ENCODE measurements at regions not wholly inside any gene's neighbourhood (a gene's known extent, or its start where the extent isn't known, plus 50 kb on each side); places are given as distances from the start of the nearest gene placed in this dataset.

GRCh38 chr16:63301349-63301748, 1265.1 kb upstream of the CDH8 start:
- DNase-seq, result no peak

DNA sequence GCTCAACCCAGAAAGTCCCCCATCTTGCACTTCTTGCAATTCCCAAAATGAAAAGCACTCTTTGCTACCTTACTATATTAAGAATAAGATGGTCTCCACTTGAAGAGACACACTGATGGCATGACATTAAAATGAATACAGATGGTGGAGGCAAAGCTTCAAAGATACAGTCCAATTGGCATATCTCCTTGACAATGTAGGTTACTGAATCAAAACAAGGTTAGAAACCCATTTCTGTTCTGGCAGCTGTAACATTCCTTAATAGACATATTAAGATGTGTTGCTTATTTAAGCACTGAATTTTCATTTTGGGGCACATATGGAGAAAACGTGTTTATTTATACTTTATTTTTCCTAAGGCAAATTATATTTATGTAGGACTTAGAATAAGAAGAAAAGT, 1262.8 kb upstream of the CDH8 start:
- no peak for DNase-seq

DNA sequence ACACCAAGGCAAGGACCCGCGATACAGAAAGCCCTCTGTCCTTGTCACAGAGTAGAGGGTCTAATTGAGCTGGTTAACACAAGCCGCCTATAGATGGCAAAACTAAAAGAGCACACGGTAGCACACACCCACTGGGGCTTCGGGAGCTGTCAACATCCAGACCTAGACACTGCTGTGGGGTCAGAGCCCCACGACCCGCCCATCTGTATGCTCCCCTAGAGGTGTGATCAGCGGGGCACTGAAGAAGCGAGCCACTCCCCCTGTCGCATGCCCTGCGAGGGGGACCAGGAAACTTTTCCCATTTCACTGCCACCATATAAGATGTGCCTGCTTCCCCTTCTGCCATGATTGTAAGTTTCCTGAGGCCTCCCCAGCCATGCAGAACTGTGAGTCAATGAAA, 1255.8 kb upstream of the CDH8 start:
- no peak for DNase-seq

DNA sequence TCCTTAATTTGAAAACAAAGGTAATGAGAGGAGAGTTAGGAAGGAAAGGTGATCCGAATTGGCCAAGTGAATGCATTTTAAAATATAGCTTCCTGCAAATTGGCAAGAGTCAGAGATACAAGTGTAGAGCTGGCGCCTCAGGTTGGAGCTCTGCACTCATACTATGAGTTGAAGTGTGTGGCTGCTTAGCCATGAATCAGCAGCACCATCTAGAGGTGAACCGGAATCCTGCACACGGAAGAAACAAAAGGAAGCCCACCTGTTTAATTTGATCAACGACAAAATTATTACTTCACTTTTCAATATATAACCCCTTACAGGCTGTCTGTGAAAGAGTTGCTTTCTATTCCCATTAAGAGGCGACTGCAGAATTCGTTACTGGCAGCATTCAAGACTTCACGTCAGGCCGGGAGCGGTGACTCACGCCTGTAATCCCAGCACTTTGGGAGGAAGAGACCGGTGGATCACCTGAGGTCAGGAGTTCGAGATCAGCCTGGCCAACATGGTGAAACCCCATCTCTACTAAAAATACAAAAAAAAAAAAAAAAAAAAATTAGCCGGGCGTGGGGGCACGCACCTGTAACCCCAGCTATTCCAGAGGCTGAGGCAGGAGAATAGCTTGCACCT, 1253.7 kb upstream of the CDH8 start:
- peak; percentile 47 for DNase-seq

GRCh38 chr16:63287401-63287800, 1251.2 kb upstream of the CDH8 start:
- no peak for DNase-seq

- DNase-seq, result peak; percentile 3
These were observed 1247.5 kb upstream of the CDH8 start for GRCh38 chr16:63283721-63284120.

- no peak for DNase-seq
These were observed 1208.4 kb upstream of the CDH8 start for GRCh38 chr16:63244631-63245030.

GRCh38 chr16:63241497-63242028, 1205.3 kb upstream of the CDH8 start:
- no peak for DNase-seq

DNA sequence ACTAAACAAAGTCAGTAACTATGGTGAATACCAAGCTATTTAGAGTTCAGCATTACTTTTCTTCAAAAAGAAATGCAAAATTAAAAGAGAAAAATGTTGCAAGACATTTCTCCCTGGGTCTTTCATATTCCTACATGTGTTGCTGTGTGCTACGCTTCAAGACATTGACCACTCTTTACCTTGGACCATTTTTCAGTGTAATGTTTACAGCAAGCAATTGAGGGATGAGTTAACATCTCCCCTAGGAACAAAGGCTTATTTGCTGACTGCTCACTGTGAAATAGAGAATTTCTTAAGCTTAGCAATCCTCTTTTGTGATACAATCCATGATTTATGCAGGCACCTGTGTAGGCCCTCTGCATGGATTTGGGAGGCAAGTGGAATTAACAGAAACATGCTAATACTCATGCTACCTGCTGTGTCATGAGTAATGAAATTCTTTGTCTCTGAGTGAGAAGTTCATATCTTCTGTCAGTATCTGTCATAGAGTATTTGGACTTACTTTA, 1202.9 kb upstream of the CDH8 start:
- no peak for DNase-seq

- DNase-seq, result no peak
These were observed 1194.3 kb upstream of the CDH8 start for GRCh38 chr16:63230421-63231040.

DNA sequence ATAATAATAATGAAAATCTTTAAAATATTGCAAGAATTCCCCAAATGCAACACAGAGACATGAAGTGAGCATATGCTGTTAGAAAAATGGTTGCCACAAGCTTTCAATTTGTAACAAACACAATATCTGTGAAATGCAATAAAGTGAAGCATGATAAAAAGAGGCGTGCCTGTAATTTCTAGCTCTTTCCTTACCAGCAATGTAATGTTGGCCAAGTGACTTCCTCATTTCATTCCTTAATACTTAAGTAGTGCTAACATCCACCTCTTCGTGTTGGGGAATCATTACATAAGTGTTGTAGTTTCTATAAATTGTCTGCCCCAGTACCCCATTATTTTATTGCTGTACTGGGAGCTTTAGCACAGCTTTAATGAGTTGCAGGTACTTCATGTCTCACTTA, 1192.0 kb upstream of the CDH8 start:
- no peak for DNase-seq

GRCh38 chr16:63223851-63224250, 1187.6 kb upstream of the CDH8 start:
- DNase-seq, result no peak

DNA sequence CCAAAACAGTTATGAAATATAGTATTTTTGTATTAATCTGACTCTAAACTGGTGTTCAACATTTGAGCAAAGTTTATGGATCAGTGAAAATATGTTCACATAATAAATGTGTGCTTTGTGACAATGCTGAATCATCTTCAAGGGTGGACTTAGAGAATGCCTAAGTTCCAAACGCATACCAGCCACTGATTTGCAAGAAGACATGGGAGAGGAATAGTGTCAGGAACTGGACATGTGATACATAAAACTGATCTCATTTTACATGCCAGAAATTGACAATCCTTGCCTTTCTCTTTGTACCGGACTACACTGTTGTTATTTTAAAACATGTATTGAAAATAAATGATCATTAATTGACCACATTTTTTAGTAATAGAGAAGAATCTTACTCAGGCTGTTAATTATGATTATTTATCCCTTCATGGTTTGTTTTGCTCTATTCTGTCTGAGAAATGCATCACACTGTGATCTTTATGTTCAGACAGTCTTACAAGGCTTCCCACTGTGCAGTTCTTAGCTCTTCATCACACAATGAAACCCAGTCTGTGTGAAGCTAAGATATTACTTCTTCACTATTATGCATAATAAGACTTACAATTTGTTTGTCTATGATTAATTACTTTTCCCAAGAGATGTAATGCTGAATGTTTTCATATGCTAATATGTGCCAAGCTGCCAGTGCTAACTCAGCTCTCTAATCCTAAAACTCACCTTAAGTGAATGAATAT, 1180.6 kb upstream of the CDH8 start:
- DNase-seq, result no peak

DNA sequence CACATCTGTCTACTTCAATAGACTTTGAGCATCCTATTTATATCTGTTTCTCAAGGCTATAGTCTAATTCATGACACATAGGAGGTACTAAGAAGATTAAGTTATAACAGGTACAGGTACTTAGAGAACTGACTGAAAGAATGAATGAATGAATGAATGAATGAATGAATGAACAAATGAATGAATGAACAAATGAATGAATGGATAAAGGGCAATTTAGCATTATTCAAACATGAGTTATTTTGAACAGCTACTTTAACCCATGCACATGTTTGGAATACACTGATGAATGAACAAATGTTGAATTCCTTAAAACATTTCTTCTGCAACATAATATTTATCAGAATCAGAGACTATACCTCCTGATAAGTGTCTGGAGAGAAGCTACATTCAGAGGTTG, 1165.6 kb upstream of the CDH8 start:
- no peak for DNase-seq

DNA sequence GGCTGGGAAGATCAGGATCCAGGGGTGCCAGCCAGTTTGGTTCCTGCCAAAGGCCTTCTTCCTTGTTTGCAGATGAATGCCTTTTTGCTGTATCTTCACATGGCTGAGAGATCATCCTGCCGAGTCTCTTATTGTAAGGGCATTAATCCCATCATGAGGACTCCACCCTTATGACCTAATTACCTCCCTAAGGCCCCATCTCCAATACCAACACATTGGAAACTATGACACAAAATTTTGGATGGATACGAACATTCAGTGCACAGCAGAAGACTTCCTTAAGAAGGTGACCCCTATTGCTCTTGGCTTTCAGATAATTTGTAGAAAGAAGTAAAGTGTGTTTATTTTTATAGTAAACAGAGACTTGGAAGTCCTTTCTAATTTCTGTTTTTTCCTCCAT, 1164.7 kb upstream of the CDH8 start:
- DNase-seq, result no peak

- DNase-seq, result peak; percentile 7
These were observed 1159.1 kb upstream of the CDH8 start for GRCh38 chr16:63195336-63195735.

- no peak for DNase-seq
These were observed 1156.7 kb upstream of the CDH8 start for GRCh38 chr16:63192980-63193379.

- DNase-seq, result no peak
These were observed 1152.0 kb upstream of the CDH8 start for GRCh38 chr16:63188086-63188771.

DNA sequence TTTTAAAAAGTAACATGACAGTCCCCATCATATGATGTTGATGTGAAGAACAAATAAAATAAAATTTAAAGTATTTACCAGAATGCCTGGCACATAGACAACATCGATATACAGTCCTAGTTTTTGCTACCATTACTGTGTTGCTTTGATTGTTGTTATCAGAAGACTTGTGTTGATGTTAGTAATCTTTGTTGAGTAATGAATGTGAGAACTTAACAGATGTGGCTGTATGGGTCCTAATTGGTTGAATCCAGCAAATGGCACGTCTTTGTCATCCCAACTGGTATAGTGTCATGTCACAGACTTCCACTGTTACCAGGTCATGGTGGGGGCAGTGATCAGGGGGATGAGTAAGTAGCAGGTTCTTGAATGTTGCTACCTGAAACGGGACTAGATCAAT, 1151.4 kb upstream of the CDH8 start:
- DNase-seq, result no peak

GRCh38 chr16:63185235-63185780, 1149.1 kb upstream of the CDH8 start:
- DNase-seq, result no peak

DNA sequence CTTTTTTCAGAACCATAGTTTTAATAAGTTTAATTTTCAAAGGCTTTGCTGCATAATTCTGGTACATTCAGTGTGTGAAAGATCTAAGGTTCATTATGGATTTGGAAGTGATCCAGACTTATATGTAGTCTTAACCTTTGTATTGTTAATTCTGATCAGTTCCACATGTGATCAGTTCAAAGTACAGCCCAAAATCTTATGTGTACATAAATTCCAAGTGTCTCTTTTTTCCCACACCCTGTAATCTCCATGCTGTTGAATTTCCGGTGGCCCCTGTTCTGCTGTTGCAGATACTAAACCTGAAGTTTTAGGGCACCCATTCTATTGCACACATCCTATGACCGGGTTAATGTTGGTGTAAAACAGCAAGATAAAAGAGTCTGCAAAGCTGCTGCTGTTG, 1147.5 kb upstream of the CDH8 start:
- no peak for DNase-seq

GRCh38 chr16:63175313-63175712, 1139.1 kb upstream of the CDH8 start:
- DNase-seq, result no peak

- DNase-seq, result no peak
These were observed 1138.6 kb upstream of the CDH8 start for GRCh38 chr16:63174801-63175200.

All from NCI-H510A treated with DMSO at 0.1 percent for 48 hours (cell line).